ENCODE measurements at regions not wholly inside any gene's neighbourhood (a gene's known extent, or its start where the extent isn't known, plus 50 kb on each side); places are given as distances from the start of the nearest gene placed in this dataset.

GRCh38 chr10:111593578-111593977 is 516.7 kb downstream of the ADRA2A start:
- TF ChIP-seq EP300 (IDR thresholded peaks at IDR 0.05) (no peak), POLR2A (IDR thresholded peaks at IDR 0.05) (no peak)
- TF ChIP-seq, protein P1, sequence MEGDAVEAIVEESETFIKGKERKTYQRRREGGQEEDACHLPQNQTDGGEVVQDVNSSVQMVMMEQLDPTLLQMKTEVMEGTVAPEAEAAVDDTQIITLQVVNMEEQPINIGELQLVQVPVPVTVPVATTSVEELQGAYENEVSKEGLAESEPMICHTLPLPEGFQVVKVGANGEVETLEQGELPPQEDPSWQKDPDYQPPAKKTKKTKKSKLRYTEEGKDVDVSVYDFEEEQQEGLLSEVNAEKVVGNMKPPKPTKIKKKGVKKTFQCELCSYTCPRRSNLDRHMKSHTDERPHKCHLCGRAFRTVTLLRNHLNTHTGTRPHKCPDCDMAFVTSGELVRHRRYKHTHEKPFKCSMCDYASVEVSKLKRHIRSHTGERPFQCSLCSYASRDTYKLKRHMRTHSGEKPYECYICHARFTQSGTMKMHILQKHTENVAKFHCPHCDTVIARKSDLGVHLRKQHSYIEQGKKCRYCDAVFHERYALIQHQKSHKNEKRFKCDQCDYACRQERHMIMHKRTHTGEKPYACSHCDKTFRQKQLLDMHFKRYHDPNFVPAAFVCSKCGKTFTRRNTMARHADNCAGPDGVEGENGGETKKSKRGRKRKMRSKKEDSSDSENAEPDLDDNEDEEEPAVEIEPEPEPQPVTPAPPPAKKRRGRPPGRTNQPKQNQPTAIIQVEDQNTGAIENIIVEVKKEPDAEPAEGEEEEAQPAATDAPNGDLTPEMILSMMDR (IDR thresholded peaks at IDR 0.05), result no peak
- intact Hi-C loops (cut with DNase I), result loop anchor here in 1 of 4 donors (5.0 kb wide), 1 partner anchor 1686 kb away; no protein-coding TSS in a partner anchor
- Histone ChIP-seq H3K4me1 (ENCODE audit: insufficient read depth) (no peaks in the 10 kb centered on the region), H3K27ac (no peak overlapping the region), H3K27me3 (no peaks in the 10 kb centered on the region), H3K36me3 (no peaks in the 10 kb centered on the region), H3K9me3 (no peaks in the 10 kb centered on the region), H3K4me3 (no peak overlapping the region)
- WGBS, 3 donors, result 50 to 75% (median 64%) methylated on average over 3 of the region's 3 CpGs
- DNase-seq, result no peak

GRCh38 chr10:111595173-111595572 is 518.3 kb downstream of the ADRA2A start:
- intact Hi-C loops (cut with DNase I), result loop anchor here in 1 of 4 donors (5.0 kb wide), 1 partner anchor 518 kb away; the partner anchor contains the start of gene ADRA2A
- Histone ChIP-seq H3K27ac (no peak overlapping the region), H3K36me3 (no peaks in the 10 kb centered on the region), H3K4me3 (no peak overlapping the region), H3K9me3 (no peaks in the 10 kb centered on the region), H3K27me3 (no peaks in the 10 kb centered on the region), H3K4me1 (ENCODE audit: insufficient read depth) (no peaks in the 10 kb centered on the region)
- no peak for DNase-seq
- 74 to 81% (median 75%) methylated on average over 3 of the region's 3 CpGs for WGBS, 3 donors
- TF ChIP-seq EP300 (IDR thresholded peaks at IDR 0.05), result no peak
- TF ChIP-seq, protein P1 (IDR thresholded peaks at IDR 0.05), result no peak
- no peak for TF ChIP-seq POLR2A (IDR thresholded peaks at IDR 0.05)

GRCh38 chr10:111598433-111599059 is 521.7 kb downstream of the ADRA2A start:
- Histone ChIP-seq H3K4me1 (ENCODE audit: insufficient read depth) (no peaks in the 10 kb centered on the region), H3K9me3 (no peaks in the 10 kb centered on the region), H3K27ac (no peak overlapping the region), H3K36me3 (no peaks in the 10 kb centered on the region), H3K27me3 (no peaks in the 10 kb centered on the region), H3K4me3 (no peak overlapping the region)
- intact Hi-C loops (cut with DNase I), result loop anchor here in 2 of 4 donors (2.0 to 5.0 kb wide), 2 partner anchors 28 to 521 kb away; partner anchors contain the start of gene ADRA2A (in 1 of the 2)
- TF ChIP-seq, protein P1 (IDR thresholded peaks at IDR 0.05), result peak; percentile 41 to 52 (median 44)
- no peak for TF ChIP-seq POLR2A (IDR thresholded peaks at IDR 0.05)
- WGBS, 3 donors, result 21 to 35% (median 29%) methylated on average over 6 of the region's 6 CpGs
- peak; percentile 10 to 57 (median 34) for DNase-seq

GRCh38 chr10:111599943-111600342 is 523.1 kb downstream of the ADRA2A start:
- no peaks in the 10 kb centered on the region for H3K27me3 ChIP-seq
- no peaks in the 10 kb centered on the region for H3K9me3 ChIP-seq
- H3K4me3 ChIP-seq, result no peak overlapping the region
- H3K27ac ChIP-seq, result no peak overlapping the region
- no peaks in the 10 kb centered on the region for H3K4me1 ChIP-seq (ENCODE audit: insufficient read depth)
- no peaks in the 10 kb centered on the region for H3K36me3 ChIP-seq
- TF ChIP-seq, protein P1 (IDR thresholded peaks at IDR 0.05), result no peak
- no peak for TF ChIP-seq EP300 (IDR thresholded peaks at IDR 0.05)
- TF ChIP-seq POLR2A (IDR thresholded peaks at IDR 0.05), result no peak
- no peak for DNase-seq
- 80 to 82% (median 80%) methylated on average over 2 of the region's 2 CpGs for WGBS, 3 donors
- intact Hi-C loops (cut with DNase I), result loop anchor here in 2 of 4 donors (2.0 to 5.0 kb wide), 2 partner anchors 29 to 523 kb away; partner anchors contain the start of gene ADRA2A (in 1 of the 2)
